A673 (cell line): ENCODE measurements at regions not wholly inside any gene's neighbourhood (a gene's known extent, or its start where the extent isn't known, plus 50 kb on each side); places are given as distances from the start of the nearest gene placed in this dataset.

Experiments used
- EZH2 ChIP-seq: fragments of 200-600 bp; sonication (generic); IDR thresholded peaks from 2 replicates; pipeline ENCODE4 v1.6.1; 2017; ENCODE audit warnings: borderline replicate concordance, low read depth, mild to moderate bottlenecking, mixed read lengths, antibody characterized with exemption, low read length; ENCODE audit not compliant: poor library complexity, severe bottlenecking
- TF ChIP-seq, protein P1 (sequence below): fragments of 300-800, 200-600 bp; sonication (generic); conservative IDR thresholded peaks from 2 replicates; pipeline ENCODE4 v1.5.1; 2017; ENCODE audit warnings: low read depth, mild to moderate bottlenecking, antibody characterized with exemption, low read length, moderate library complexity, mixed read lengths

DNA sequence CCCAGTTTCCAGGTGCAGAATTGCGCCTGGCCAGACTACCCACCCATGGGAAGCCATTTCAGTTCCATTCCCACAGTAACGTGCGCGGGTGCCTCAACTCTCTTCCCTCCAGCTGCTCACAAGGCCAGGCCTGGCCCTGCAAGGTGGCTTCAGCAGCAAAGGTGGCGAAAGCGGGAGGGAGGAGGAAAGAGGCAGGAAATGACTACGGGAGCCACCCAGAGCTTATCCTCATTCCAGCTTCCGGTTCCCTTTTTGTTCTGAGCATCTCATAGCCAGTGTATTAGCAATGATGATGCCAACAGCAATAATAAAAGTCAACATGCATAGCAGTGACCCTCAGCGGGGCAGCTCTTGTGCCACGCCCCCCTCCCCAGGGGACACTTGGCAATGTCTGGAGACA is 101.5 kb upstream of the BOD1 start:
- TF ChIP-seq, protein P1, sequence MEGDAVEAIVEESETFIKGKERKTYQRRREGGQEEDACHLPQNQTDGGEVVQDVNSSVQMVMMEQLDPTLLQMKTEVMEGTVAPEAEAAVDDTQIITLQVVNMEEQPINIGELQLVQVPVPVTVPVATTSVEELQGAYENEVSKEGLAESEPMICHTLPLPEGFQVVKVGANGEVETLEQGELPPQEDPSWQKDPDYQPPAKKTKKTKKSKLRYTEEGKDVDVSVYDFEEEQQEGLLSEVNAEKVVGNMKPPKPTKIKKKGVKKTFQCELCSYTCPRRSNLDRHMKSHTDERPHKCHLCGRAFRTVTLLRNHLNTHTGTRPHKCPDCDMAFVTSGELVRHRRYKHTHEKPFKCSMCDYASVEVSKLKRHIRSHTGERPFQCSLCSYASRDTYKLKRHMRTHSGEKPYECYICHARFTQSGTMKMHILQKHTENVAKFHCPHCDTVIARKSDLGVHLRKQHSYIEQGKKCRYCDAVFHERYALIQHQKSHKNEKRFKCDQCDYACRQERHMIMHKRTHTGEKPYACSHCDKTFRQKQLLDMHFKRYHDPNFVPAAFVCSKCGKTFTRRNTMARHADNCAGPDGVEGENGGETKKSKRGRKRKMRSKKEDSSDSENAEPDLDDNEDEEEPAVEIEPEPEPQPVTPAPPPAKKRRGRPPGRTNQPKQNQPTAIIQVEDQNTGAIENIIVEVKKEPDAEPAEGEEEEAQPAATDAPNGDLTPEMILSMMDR, result no peak
- no peak for TF ChIP-seq EZH2
